ENCODE measurements at regions not wholly inside any gene's neighbourhood (a gene's known extent, or its start where the extent isn't known, plus 50 kb on each side); places are given as distances from the start of the nearest gene placed in this dataset.

DNA sequence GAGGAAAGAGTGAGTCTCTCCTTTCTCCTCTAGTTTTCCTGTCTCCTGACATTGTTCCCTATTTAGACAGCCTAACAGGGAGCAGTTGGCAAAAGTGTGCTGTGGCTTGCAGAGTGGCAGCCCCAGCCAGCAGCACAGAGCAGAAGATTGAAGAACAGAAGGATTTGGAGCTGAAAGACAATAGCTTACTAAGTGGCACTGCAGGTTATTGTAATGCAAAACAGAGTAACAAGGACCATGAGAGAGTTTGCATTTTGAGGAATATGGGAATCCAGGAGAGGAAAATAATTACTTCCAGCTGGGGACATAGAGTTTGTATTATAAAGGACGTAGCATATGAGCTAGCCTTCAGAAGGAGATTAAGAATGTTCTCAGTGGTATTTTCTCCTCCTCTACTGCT lies 342.4 kb downstream of the AKAIN1 start (continued):
- TF ChIP-seq, protein P1, sequence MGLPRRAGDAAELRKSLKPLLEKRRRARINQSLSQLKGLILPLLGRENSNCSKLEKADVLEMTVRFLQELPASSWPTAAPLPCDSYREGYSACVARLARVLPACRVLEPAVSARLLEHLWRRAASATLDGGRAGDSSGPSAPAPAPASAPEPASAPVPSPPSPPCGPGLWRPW (IDR thresholded peaks at IDR 0.05), result no peak
- TF ChIP-seq FOSB (CRISPR knock-in tag; IDR thresholded peaks at IDR 0.05), result no peak
- no peak for TF ChIP-seq RNF2 (IDR thresholded peaks at IDR 0.05; ENCODE audit: borderline replicate concordance, low read depth)

DNA sequence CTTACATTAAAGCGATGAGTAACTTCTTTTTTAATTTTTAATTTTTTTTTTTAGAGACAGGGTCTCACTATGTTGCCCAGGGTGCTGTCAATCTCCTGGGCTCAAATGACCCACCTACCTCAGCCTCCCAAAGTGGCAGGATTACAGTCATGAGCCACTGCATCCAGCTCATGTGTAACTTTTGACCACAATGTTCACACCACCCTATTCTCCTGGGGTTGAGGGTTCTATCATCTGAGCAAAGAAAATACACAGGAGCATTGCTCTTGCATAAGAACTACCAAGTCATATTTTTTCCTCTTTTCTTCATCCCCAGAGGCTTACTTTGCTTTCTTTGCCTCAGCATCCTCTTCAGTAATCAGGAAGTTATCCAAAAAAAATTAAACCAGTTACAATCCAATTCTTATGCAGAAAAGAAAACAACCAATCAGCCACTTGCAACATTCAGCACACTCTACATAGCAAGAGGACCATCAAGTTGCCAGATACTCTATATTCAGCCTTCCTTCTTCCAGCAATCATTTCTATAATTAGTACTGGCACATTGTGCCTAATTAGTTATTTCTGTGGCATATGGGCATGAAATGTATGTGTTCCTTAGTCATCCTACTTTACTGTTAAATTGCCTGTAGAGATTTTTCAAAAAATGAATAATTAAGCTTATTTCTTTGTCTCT lies 345.6 kb downstream of the AKAIN1 start:
- no peak for TF ChIP-seq SMC3 (IDR thresholded peaks at IDR 0.05)
- TF ChIP-seq, protein P2, sequence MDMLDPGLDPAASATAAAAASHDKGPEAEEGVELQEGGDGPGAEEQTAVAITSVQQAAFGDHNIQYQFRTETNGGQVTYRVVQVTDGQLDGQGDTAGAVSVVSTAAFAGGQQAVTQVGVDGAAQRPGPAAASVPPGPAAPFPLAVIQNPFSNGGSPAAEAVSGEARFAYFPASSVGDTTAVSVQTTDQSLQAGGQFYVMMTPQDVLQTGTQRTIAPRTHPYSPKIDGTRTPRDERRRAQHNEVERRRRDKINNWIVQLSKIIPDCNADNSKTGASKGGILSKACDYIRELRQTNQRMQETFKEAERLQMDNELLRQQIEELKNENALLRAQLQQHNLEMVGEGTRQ (IDR thresholded peaks at IDR 0.05), result no peak
- TF ChIP-seq, protein P3, sequence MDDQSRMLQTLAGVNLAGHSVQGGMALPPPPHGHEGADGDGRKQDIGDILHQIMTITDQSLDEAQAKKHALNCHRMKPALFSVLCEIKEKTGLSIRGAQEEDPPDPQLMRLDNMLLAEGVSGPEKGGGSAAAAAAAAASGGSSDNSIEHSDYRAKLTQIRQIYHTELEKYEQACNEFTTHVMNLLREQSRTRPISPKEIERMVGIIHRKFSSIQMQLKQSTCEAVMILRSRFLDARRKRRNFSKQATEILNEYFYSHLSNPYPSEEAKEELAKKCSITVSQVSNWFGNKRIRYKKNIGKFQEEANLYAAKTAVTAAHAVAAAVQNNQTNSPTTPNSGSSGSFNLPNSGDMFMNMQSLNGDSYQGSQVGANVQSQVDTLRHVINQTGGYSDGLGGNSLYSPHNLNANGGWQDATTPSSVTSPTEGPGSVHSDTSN (IDR thresholded peaks at IDR 0.05), result no peak
- TF ChIP-seq RFX5 (IDR thresholded peaks at IDR 0.05), result no peak
- TF ChIP-seq HOXA7 (CRISPR knock-in tag; IDR thresholded peaks at IDR 0.05), result no peak
- TF ChIP-seq EHMT2 (IDR thresholded peaks at IDR 0.05; ENCODE audit: low read depth), result no peak
- TF ChIP-seq FOXS1 (CRISPR knock-in tag; IDR thresholded peaks at IDR 0.05), result no peak
- no peak for TF ChIP-seq TFCP2L1 (CRISPR knock-in tag; IDR thresholded peaks at IDR 0.05)
- CTCF ChIA-PET, result no interaction called here
- ATAC-seq, result no peak
- no peak for DNase-seq (ENCODE audit: low read depth in 1 of 2, low spot score in 1 of 2)
- no peaks in the 10 kb centered on the region for H3K9me3 ChIP-seq
- H3K27ac ChIP-seq, result no peak overlapping the region
- no peak for FAIRE-seq
- H3K4me3 ChIP-seq, result no peak overlapping the region
- WGBS (ENCODE audit: missing lambda C conversion rate), result 29% methylated on average over 1 of the region's 1 CpG
- H3K4me1 ChIP-seq, result no peaks in the 10 kb centered on the region
- H3K4me2 ChIP-seq, result no peak overlapping the region
- POLR2A ChIA-PET, result no interaction called here

DNA sequence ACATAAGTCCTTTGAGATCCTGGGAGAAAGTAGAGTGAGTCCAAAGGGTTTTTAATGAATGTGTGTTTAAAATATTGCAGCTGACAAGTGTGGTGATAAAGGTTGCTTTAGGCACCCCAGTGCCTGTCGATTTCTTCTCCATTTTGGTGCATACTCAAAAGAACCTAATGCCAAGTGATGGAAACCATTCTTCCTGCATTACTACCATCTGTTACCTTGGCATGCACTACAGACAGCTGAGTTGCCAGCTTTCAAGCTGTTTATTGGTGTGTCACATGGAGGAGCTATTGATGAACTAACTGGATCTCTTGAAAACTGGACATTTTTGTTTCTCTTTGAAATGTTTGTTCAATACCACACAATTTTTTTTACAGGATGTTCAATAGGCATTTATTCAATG lies 350.0 kb downstream of the AKAIN1 start:
- WGBS (ENCODE audit: missing lambda C conversion rate), result 0% methylated on average over 1 of the region's 1 CpG
- no peak overlapping the region for H3K27ac ChIP-seq
- ATAC-seq, result no peak
- FAIRE-seq, result no peak
- no peaks in the 10 kb centered on the region for H3K9me3 ChIP-seq
- no peak for TF ChIP-seq POLR2AphosphoS2 (conservative IDR thresholded peaks at IDR 0.05; ENCODE audit: low read length)
- TF ChIP-seq, protein P4, sequence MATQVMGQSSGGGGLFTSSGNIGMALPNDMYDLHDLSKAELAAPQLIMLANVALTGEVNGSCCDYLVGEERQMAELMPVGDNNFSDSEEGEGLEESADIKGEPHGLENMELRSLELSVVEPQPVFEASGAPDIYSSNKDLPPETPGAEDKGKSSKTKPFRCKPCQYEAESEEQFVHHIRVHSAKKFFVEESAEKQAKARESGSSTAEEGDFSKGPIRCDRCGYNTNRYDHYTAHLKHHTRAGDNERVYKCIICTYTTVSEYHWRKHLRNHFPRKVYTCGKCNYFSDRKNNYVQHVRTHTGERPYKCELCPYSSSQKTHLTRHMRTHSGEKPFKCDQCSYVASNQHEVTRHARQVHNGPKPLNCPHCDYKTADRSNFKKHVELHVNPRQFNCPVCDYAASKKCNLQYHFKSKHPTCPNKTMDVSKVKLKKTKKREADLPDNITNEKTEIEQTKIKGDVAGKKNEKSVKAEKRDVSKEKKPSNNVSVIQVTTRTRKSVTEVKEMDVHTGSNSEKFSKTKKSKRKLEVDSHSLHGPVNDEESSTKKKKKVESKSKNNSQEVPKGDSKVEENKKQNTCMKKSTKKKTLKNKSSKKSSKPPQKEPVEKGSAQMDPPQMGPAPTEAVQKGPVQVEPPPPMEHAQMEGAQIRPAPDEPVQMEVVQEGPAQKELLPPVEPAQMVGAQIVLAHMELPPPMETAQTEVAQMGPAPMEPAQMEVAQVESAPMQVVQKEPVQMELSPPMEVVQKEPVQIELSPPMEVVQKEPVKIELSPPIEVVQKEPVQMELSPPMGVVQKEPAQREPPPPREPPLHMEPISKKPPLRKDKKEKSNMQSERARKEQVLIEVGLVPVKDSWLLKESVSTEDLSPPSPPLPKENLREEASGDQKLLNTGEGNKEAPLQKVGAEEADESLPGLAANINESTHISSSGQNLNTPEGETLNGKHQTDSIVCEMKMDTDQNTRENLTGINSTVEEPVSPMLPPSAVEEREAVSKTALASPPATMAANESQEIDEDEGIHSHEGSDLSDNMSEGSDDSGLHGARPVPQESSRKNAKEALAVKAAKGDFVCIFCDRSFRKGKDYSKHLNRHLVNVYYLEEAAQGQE (IDR thresholded peaks at IDR 0.05), result no peak
- TF ChIP-seq, protein P3 (IDR thresholded peaks at IDR 0.05), result no peak
- TF ChIP-seq FOSL2 (IDR thresholded peaks at IDR 0.05), result no peak
- TF ChIP-seq FOSL2 (CRISPR knock-in tag; IDR thresholded peaks at IDR 0.05), result no peak
- H3K4me2 ChIP-seq, result no peak overlapping the region
- H3K4me1 ChIP-seq, result no peaks in the 10 kb centered on the region
- no peak for DNase-seq (ENCODE audit: low read depth in 1 of 2, low spot score in 1 of 2)
- CTCF ChIA-PET, result no interaction called here
- POLR2A ChIA-PET, result no interaction called here
- H3K4me3 ChIP-seq, result no peak overlapping the region

Measured in A549 (cell line).